Lower leg skin (tissue), 3 donors: ENCODE measurements at regions not wholly inside any gene's neighbourhood (a gene's known extent, or its start where the extent isn't known, plus 50 kb on each side); places are given as distances from the start of the nearest gene placed in this dataset.

Experiments used
- POLR2A ChIP-seq, 2 donors: fragments of 450-650 bp; IDR thresholded peaks; one replicate each; pipeline ENCODE4 v1.6.1; 2016 to 2017; ENCODE audit warnings: antibody characterized with exemption in 2 of 2, mild to moderate bottlenecking in 1 of 2, moderate library complexity in 1 of 2
- TF ChIP-seq, protein P1 (sequence below), 3 donors: fragments of 450-650 bp; IDR thresholded peaks; one replicate each; pipeline ENCODE4 v1.5.1; 2016; ENCODE audit warnings: antibody characterized with exemption in 3 of 3, mild to moderate bottlenecking in 3 of 3, moderate library complexity in 2 of 3

DNA sequence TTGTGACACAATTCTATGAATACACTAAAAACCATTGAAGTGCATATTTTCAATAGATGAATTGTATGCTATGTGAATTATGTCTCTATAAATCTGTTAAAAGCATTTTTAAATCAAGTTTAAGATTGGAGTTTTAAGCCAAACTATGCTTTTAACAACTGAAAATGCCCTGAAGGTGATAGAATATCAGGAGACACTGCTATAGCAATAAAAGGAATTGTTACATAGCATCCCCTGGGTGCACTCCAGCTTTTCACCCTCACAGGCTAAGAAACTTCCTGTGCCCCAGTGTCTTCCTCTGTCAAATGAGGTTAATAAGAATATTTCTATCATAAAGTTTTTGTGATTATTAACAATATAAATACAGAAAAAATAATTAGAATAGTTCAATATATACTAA, 472.7 kb upstream of the TMPO start:
- TF ChIP-seq, protein P1, sequence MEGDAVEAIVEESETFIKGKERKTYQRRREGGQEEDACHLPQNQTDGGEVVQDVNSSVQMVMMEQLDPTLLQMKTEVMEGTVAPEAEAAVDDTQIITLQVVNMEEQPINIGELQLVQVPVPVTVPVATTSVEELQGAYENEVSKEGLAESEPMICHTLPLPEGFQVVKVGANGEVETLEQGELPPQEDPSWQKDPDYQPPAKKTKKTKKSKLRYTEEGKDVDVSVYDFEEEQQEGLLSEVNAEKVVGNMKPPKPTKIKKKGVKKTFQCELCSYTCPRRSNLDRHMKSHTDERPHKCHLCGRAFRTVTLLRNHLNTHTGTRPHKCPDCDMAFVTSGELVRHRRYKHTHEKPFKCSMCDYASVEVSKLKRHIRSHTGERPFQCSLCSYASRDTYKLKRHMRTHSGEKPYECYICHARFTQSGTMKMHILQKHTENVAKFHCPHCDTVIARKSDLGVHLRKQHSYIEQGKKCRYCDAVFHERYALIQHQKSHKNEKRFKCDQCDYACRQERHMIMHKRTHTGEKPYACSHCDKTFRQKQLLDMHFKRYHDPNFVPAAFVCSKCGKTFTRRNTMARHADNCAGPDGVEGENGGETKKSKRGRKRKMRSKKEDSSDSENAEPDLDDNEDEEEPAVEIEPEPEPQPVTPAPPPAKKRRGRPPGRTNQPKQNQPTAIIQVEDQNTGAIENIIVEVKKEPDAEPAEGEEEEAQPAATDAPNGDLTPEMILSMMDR (IDR thresholded peaks at IDR 0.05) = no peak
- TF ChIP-seq POLR2A (IDR thresholded peaks at IDR 0.05) = no peak
